Spleen (tissue), 11 donors: ENCODE measurements at regions not wholly inside any gene's neighbourhood (a gene's known extent, or its start where the extent isn't known, plus 50 kb on each side); places are given as distances from the start of the nearest gene placed in this dataset.

Experiments used
- DNase-seq: peaks from one replicate; pipeline ENCODE4 v3.0.0-alpha.2; 2020
- H3K27ac ChIP-seq, 8 donors: fragments of 200-600 bp; sonication (generic) in 7 of 8; 1 replicate in 4 of 8; 2 replicates in 4 of 8; pipeline versions ENCODE4 v1.5.0 to v1.8.0; 2016 to 2021; ENCODE audit warnings: inconsistent platforms in 4 of 8, mild to moderate bottlenecking in 4 of 8, moderate library complexity in 1 of 8
- H3K27me3 ChIP-seq, 7 donors: fragments of 200-600 bp; sonication (generic) in 6 of 7; replicated peaks in 1 of 7; 1 replicate in 4 of 7; 2 replicates in 3 of 7; pipeline versions ENCODE4 v1.5.0 to v1.8.0; 2016 to 2021; ENCODE audit warnings: inconsistent platforms in 3 of 7, mild to moderate bottlenecking in 1 of 7
- H3K36me3 ChIP-seq, 6 donors: fragments of 200-600 bp; sonication (generic) in 5 of 6; 1 replicate in 4 of 6; 2 replicates in 2 of 6; pipeline versions ENCODE4 v1.5.0 to v1.8.0; 2016 to 2021; ENCODE audit warnings: inconsistent platforms in 2 of 6
- H3K4me1 ChIP-seq, 6 donors: fragments of 200-600 bp; sonication (generic) in 5 of 6; 1 replicate in 3 of 6; 2 replicates in 3 of 6; pipeline versions ENCODE4 v1.5.0 to v1.8.0; 2016 to 2021; ENCODE audit warnings: inconsistent platforms in 3 of 6
- H3K4me3 ChIP-seq, 8 donors: fragments of 200-600 bp; sonication (generic) in 7 of 8; 1 replicate in 4 of 8; 2 replicates in 4 of 8; pipeline versions ENCODE4 v1.5.0 to v1.8.0; 2016 to 2021; ENCODE audit warnings: inconsistent platforms in 4 of 8, mild to moderate bottlenecking in 4 of 8, moderate library complexity in 2 of 8
- H3K9me3 ChIP-seq, 8 donors: fragments of 200-600 bp; sonication (generic) in 7 of 8; 1 replicate in 4 of 8; 2 replicates in 4 of 8; pipeline versions ENCODE4 v1.5.0 to v1.8.0; 2016 to 2021; ENCODE audit warnings: inconsistent platforms in 4 of 8
- POLR2A ChIP-seq, 3 donors: fragments of 450-650 bp; IDR thresholded peaks; one replicate each; pipeline ENCODE4 v1.5.1; 2017; ENCODE audit warnings: antibody characterized with exemption in 3 of 3, mild to moderate bottlenecking in 1 of 3
- POLR2AphosphoS5 ChIP-seq, 3 donors: sonication (generic); formaldehyde crosslinking; IDR thresholded peaks; one replicate each; pipeline ENCODE4 v1.5.1; 2017; ENCODE audit warnings: antibody characterized with exemption in 3 of 3
- WGBS, 5 donors: extraction: QIAGEN DNeasy Blood & Tissue Kit in 3 of 5; methylation state at CpG; one replicate each; pipeline versions ENCODE4 v1.1.5 to v1.1.7; 2013 to 2018; 5-methylcytosine and 5-hydroxymethylcytosine counted together
- intact Hi-C: fragments of 100-400 bp; cut with DNase I; formaldehyde crosslinking; loops from one replicate; pipeline ENCODE4 v1.15.0; 2023; ENCODE audit warnings: low total_unique reads
- TF ChIP-seq, protein P1 (sequence below), 11 experiments: fragments of 200-600 bp in 7 of 11; fragments of 450-650 bp in 4 of 11; sonication (generic) in 4 of 11; IDR thresholded peaks in 8 of 11; conservative IDR thresholded peaks in 3 of 11; 1 replicate in 7 of 11; 2 replicates in 4 of 11; pipeline versions ENCODE4 v1.4.0 to v1.8.0; 2016 to 2021; ENCODE audit warnings: antibody characterized with exemption in 11 of 11, inconsistent platforms in 4 of 11, mild to moderate bottlenecking in 1 of 11
- donor health status: healthy with polysubstance abuse.
- donor health status: DM: no; HTN: no; CAD: no; lungs with moderate emphysema.
- donor health status: DM: no; HTN: no; CAD: no.
- donor health status: Bipolar disorder and iron deficiency.
- donor health status: healthy.
- donor health status: DM: no; HTN: no; CAD: no.
- donor health status: DM: yes; HTN: yes; CAD: no.

DNA sequence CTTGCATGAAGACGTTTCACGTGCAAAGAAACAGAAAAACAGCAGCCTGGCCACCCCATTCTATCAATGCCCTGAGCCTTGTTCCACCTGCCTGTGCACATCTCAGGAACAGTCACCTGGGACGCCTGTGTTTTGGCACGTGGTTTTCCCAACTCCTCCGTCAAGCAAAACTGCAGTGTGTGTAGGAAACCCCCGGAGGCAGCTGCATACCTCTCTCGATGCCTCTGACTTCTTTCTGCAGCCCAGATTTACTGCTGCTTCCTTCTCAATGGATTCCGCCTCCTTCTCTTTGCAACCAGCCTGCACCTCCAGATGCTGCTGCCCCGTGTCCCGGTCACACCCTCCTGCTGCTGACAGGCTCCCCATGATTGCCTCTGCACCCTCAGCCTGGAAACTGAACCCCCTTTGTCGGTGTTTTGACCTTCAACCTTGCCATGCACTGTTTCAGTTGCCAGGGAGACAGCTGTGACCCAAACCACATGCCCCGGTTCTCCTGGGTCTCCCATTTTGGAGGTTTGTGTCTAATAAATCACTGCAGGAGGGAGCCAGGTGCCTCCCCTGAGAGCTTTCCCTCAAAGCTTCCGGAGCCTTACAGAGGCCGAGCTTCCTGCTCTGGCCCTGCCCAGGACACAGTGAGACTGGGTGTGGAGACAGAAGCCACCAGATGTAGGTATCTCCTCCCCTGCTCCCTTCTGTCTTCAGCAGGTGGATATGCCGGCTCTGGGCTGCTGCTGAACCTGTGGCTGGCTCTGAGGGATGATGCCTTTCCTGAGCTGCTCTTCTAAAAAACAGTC lies 395.5 kb upstream of the IRX1 start:
- Histone ChIP-seq H3K36me3 (no peaks in the 10 kb centered on the region), H3K27me3 (peaks cover 0 to 61% (median 8%) of the 10 kb centered on the region in 7 donors), H3K9me3 (peaks cover 0 to 18% (median 0%) of the 10 kb centered on the region in 8 donors), H3K4me3 (no peak overlapping the region), H3K4me1 (peaks cover 0 to 6% (median 0%) of the 10 kb centered on the region in 6 donors), H3K27ac (no peak overlapping the region)
- no peak for DNase-seq
- intact Hi-C loops = no loop called here
- no peak for TF ChIP-seq POLR2A (IDR thresholded peaks at IDR 0.05)
- no peak for TF ChIP-seq POLR2AphosphoS5 (IDR thresholded peaks at IDR 0.05)
- TF ChIP-seq, protein P1, sequence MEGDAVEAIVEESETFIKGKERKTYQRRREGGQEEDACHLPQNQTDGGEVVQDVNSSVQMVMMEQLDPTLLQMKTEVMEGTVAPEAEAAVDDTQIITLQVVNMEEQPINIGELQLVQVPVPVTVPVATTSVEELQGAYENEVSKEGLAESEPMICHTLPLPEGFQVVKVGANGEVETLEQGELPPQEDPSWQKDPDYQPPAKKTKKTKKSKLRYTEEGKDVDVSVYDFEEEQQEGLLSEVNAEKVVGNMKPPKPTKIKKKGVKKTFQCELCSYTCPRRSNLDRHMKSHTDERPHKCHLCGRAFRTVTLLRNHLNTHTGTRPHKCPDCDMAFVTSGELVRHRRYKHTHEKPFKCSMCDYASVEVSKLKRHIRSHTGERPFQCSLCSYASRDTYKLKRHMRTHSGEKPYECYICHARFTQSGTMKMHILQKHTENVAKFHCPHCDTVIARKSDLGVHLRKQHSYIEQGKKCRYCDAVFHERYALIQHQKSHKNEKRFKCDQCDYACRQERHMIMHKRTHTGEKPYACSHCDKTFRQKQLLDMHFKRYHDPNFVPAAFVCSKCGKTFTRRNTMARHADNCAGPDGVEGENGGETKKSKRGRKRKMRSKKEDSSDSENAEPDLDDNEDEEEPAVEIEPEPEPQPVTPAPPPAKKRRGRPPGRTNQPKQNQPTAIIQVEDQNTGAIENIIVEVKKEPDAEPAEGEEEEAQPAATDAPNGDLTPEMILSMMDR (IDR thresholded peaks at IDR 0.05 in 8 of 11, conservative IDR thresholded peaks at IDR 0.05 in 3 of 11) = no peak
- 47 to 75% (median 53%) methylated on average over 15 of the region's 15 CpGs for WGBS, 5 donors

DNA sequence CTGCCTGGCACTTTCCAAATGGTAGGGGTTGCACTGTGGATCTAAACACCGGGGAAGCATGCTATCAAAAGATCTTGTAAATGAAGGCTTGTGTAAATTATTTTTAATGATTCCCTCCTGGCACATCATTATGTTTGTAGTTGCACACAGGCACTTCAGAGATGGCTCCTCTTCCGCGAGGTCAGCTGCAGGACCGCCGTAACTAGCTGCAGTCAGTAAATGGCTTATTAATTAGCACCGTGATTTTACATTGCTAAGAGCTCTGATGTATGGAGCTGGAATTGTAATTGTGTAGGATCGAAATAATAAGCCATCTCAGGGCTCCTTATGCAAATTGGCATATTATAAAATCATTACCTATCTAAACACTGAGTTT lies 397.6 kb upstream of the IRX1 start:
- no peak for DNase-seq
- intact Hi-C loops = no loop called here
- Histone ChIP-seq H3K27me3 (peaks cover 0 to 73% (median 8%) of the 10 kb centered on the region in 7 donors), H3K9me3 (peaks cover 0 to under 1% (median 0%) of the 10 kb centered on the region in 8 donors), H3K4me3 (no peak overlapping the region), H3K36me3 (no peaks in the 10 kb centered on the region), H3K27ac (no peak overlapping the region), H3K4me1 (peaks cover 0 to 6% (median 0%) of the 10 kb centered on the region in 6 donors)
- TF ChIP-seq POLR2A (IDR thresholded peaks at IDR 0.05) (no peak), POLR2AphosphoS5 (IDR thresholded peaks at IDR 0.05) (no peak)
- TF ChIP-seq, protein P1 (IDR thresholded peaks at IDR 0.05 in 8 of 11, conservative IDR thresholded peaks at IDR 0.05 in 3 of 11) = no peak
- WGBS, 5 donors = 26 to 38% (median 28%) methylated on average over 7 of the region's 7 CpGs

DNA sequence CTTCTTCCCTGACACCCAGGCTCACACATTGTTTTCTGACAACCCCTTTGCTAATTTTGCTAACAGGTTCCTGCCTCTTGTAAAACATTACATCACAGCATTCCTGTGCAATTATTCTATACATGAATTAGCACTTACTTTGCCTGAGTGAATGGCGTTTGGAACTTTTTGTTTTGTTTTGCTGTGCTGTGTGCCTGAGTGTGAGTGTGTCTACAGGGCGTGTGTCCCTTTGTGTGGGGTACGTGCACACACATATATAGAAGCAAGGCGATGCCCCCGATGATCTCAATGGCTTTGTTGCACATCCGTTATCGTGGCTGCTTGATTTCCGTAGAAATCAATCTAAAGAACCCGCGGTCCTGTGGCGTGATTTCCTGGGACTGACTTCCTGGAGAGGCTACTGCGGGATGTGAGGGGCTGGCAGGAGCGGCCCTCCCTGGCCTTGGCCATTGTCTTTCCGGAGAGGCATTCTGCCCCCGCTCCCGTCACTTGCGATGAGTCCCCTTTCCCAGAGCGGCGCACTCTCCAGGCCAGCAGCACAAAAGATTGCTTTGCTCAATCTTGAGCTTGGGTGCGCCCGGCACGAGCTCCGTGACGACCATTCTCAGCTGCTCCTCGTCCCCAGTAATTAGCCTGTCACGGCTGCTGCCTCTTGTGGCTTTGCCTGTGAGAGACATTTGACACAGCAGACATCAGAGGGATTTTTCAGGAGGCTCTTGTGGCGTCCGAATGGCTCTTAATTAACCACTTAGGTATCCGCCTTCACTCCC lies 398.1 kb upstream of the IRX1 start:
- H3K4me1 ChIP-seq = peaks cover 0 to 6% (median 0%) of the 10 kb centered on the region in 6 donors
- H3K36me3 ChIP-seq = no peaks in the 10 kb centered on the region
- TF ChIP-seq, protein P1 (IDR thresholded peaks at IDR 0.05 in 8 of 11, conservative IDR thresholded peaks at IDR 0.05 in 3 of 11) = no peak
- TF ChIP-seq POLR2A (IDR thresholded peaks at IDR 0.05) (no peak), POLR2AphosphoS5 (IDR thresholded peaks at IDR 0.05) (no peak)
- peak overlapping the region in 1 of 8 donors; percentile 5 for H3K4me3 ChIP-seq
- no peaks in the 10 kb centered on the region for H3K9me3 ChIP-seq
- peaks cover 0 to 73% (median 8%) of the 10 kb centered on the region in 7 donors for H3K27me3 ChIP-seq
- whole genome bisulfite sequencing, 5 donors = 4 to 7% (median 5%) methylated on average over 22 to 29 of the region's 29 CpGs
- intact Hi-C loops = no loop called here
- H3K27ac ChIP-seq = no peak overlapping the region
- DNase-seq = no peak

DNA sequence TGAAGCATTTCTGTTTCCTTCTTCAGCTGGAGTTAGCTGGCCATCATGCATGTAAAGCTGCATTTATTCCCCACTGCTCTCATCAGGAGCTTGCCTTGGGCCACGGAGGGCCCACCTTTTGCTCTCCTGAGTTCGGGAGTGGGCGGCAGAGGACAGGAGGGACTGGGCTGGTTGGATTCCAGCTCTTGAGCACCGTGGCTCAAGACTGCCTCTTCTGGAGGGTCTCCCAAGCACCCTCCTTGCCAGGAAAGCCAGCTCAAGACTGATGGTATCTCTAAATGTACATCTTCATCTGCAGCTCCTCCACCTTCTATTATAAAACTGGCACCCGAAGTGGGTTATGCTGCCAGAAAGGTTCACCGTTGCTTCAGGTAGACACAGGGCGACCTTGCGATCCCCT lies 399.6 kb upstream of the IRX1 start:
- 58 to 68% (median 65%) methylated on average over 8 of the region's 8 CpGs for WGBS, 5 donors
- no peak for DNase-seq
- Histone ChIP-seq H3K4me3 (no peak overlapping the region), H3K36me3 (no peaks in the 10 kb centered on the region), H3K27ac (no peak overlapping the region), H3K9me3 (no peaks in the 10 kb centered on the region), H3K27me3 (peaks cover 0 to 66% (median 8%) of the 10 kb centered on the region in 7 donors), H3K4me1 (peaks cover 0 to 6% (median 0%) of the 10 kb centered on the region in 6 donors)
- no peak for TF ChIP-seq POLR2AphosphoS5 (IDR thresholded peaks at IDR 0.05)
- TF ChIP-seq, protein P1 (IDR thresholded peaks at IDR 0.05 in 8 of 11, conservative IDR thresholded peaks at IDR 0.05 in 3 of 11) = no peak
- no peak for TF ChIP-seq POLR2A (IDR thresholded peaks at IDR 0.05)
- intact Hi-C loops = no loop called here
